Osteocyte (in vitro differentiated cells): ENCODE measurements at regions not wholly inside any gene's neighbourhood (a gene's known extent, or its start where the extent isn't known, plus 50 kb on each side); places are given as distances from the start of the nearest gene placed in this dataset.

Experiments
- DNase-seq: peaks from one replicate; pipeline ENCODE4 v3.0.0; 2021; ENCODE audit warnings: mixed read lengths; ENCODE audit not compliant: unreplicated experiment; ENCODE audit errors: extremely low spot score
- H3K27ac Mint-ChIP-seq: one replicate; pipeline ENCODE4 v1.8.0; 2021; ENCODE audit warnings: mild to moderate bottlenecking, mixed read lengths; ENCODE audit not compliant: unreplicated experiment
- H3K27me3 Mint-ChIP-seq: one replicate; pipeline ENCODE4 v1.8.0; 2021; ENCODE audit warnings: mixed read lengths; ENCODE audit not compliant: unreplicated experiment
- H3K36me3 Mint-ChIP-seq: one replicate; pipeline ENCODE4 v1.8.0; 2021; ENCODE audit warnings: mixed read lengths; ENCODE audit not compliant: unreplicated experiment
- H3K4me1 Mint-ChIP-seq: one replicate; pipeline ENCODE4 v1.8.0; 2021; ENCODE audit warnings: mixed read lengths; ENCODE audit not compliant: unreplicated experiment
- H3K4me3 Mint-ChIP-seq: one replicate; pipeline ENCODE4 v1.8.0; 2021; ENCODE audit warnings: mild to moderate bottlenecking, moderate library complexity, mixed read lengths; ENCODE audit not compliant: unreplicated experiment
- H3K9me3 Mint-ChIP-seq: one replicate; pipeline ENCODE4 v1.8.0; 2021; ENCODE audit warnings: mixed read lengths; ENCODE audit not compliant: unreplicated experiment
- TF ChIP-seq, protein P1 (sequence below): fragments of 200-600 bp; sonication (generic); IDR thresholded peaks from 2 replicates; pipeline ENCODE4 v1.5.0; 2021; ENCODE audit warnings: antibody characterized with exemption, mild to moderate bottlenecking, moderate library complexity

DNA sequence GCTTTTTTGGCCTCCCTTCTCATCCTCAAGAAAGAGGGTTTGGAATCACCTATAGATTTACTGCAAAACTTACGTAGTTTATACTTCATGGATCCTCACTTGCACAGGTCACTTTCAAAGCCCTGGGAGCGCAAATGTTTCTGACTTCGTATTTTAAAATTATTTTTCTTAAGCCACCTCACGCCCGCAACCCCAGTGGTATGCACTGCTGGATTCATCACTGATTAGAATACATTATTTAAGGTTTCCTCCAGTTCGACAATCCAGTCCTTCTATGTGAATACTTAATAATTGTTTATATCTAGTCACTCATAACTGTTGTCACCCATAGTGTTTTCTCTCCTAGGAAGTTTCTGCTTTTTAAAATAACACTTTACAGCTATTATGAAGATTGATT lies 339.9 kb downstream of the CHL1 start:
- no peak overlapping the region for H3K4me3 Mint-ChIP-seq
- H3K36me3 Mint-ChIP-seq = no peaks in the 10 kb centered on the region
- no peaks in the 10 kb centered on the region for H3K4me1 Mint-ChIP-seq
- H3K27ac Mint-ChIP-seq = no peak overlapping the region
- DNase-seq = no peak
- no peaks in the 10 kb centered on the region for H3K27me3 Mint-ChIP-seq
- H3K9me3 Mint-ChIP-seq = peaks cover 41% of the 10 kb centered on the region
- TF ChIP-seq, protein P1, sequence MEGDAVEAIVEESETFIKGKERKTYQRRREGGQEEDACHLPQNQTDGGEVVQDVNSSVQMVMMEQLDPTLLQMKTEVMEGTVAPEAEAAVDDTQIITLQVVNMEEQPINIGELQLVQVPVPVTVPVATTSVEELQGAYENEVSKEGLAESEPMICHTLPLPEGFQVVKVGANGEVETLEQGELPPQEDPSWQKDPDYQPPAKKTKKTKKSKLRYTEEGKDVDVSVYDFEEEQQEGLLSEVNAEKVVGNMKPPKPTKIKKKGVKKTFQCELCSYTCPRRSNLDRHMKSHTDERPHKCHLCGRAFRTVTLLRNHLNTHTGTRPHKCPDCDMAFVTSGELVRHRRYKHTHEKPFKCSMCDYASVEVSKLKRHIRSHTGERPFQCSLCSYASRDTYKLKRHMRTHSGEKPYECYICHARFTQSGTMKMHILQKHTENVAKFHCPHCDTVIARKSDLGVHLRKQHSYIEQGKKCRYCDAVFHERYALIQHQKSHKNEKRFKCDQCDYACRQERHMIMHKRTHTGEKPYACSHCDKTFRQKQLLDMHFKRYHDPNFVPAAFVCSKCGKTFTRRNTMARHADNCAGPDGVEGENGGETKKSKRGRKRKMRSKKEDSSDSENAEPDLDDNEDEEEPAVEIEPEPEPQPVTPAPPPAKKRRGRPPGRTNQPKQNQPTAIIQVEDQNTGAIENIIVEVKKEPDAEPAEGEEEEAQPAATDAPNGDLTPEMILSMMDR = no peak

DNA sequence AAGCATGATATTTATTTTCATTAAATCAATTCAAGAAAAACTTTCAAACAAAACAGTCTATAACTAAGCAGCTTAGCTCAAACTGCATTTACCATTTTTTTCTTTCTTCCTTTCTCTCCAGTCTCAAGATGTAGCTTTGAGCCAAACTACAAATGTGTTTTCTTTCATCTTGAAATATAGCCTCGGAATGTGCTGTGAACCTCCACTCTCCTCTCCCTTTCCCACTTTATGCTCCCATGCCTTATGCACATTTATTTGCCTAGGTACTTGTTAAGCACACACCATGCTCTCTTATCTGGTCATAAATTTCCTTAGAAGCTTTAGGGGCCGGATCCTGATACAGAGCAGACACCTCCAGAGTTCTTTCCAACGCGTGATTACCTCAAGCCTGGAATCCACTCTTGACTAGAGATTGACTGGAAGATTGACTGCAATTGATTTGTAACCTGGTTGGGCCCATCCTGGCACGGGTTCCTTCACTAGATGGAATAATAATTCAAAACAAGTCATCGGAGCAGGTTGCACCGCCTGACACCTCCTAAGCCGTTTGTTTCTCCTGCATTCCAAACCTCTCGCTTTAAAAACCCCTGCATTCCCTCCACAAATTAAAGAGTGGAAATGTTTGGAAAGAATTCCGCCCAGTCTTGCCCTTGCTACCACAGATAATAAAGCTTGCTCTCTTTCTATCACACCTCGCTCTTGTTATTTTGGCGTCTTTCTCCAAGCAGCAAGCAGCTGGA lies 344.7 kb downstream of the CHL1 start:
- no peaks in the 10 kb centered on the region for H3K36me3 Mint-ChIP-seq
- DNase-seq = no peak

DNA sequence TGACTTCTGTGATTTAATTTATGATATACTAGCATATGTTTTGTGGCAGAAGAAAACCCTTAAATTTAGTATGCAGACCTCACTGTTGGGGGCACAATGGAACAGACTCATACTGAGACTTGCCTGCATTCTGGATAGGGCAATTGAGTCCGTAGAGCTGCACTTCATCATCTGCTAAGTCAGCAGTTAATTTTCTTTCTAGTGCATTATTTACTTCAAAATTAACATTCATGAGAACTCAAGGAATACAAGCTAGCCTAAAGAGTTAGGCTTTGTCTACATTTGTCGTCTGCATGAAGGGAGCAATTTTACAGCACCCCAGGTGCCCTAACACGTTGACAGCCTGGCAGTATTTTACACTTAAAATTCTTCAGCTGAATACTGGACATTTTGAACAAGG lies 345.5 kb downstream of the CHL1 start:
- Mint-ChIP-seq H3K27me3 (no peaks in the 10 kb centered on the region), H3K27ac (no peak overlapping the region), H3K4me3 (no peak overlapping the region)

More for the DNA sequence above, 344.7 kb downstream of the CHL1 start:
- H3K27ac Mint-ChIP-seq = no peak overlapping the region
- TF ChIP-seq, protein P1 = no peak
- no peaks in the 10 kb centered on the region for H3K4me1 Mint-ChIP-seq
- no peaks in the 10 kb centered on the region for H3K27me3 Mint-ChIP-seq
- H3K4me3 Mint-ChIP-seq = no peak overlapping the region
- peaks cover 21% of the 10 kb centered on the region for H3K9me3 Mint-ChIP-seq

DNA sequence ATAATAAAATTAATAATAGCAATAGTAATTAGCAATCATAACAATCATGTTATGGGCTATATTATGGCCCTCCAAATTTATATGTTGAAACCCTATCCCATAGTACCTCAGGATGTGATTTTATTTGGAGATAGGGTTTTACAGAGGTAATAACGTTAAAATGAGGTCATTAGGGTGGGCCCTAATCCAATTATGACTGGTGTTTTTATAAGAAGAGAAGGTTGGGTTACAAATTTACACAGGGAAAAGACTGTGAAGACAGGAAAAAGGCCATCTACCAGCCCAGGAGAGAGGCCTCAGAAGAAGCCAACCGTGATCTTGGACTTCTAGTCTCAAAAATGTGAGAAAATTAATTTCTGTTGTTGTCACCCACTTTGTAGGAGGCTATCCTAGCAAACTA lies 353.1 kb downstream of the CHL1 start:
- Mint-ChIP-seq H3K4me3 (no peak overlapping the region), H3K27ac (no peak overlapping the region), H3K9me3 (no peaks in the 10 kb centered on the region), H3K27me3 (no peaks in the 10 kb centered on the region), H3K4me1 (no peaks in the 10 kb centered on the region), H3K36me3 (no peaks in the 10 kb centered on the region)
- DNase-seq = no peak
- TF ChIP-seq, protein P1 = no peak

More for the DNA sequence above, 345.5 kb downstream of the CHL1 start:
- DNase-seq = no peak
- Mint-ChIP-seq H3K9me3 (peaks cover 14% of the 10 kb centered on the region), H3K36me3 (no peaks in the 10 kb centered on the region), H3K4me1 (no peaks in the 10 kb centered on the region)
- TF ChIP-seq, protein P1 = no peak

DNA sequence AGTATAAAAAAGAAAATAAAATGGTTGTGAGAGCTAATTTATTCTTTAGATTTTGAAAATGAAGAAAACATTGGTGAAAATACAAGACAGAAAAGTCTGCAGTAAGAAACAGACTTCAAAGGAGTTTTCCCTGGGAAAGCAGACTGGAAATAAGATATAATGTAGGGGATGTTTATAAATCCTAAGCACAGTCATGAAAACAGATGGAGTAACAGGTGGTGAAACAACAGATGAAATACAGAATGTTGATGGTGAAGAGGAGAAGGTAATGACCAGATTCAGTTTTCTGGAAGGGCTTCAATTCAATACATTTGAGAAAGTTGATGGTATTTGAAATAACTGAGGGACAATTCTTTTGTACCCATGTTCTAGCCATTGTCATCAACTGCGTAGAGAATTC lies 353.9 kb downstream of the CHL1 start:
- H3K4me1 Mint-ChIP-seq = no peaks in the 10 kb centered on the region
- no peak overlapping the region for H3K4me3 Mint-ChIP-seq
- no peaks in the 10 kb centered on the region for H3K27me3 Mint-ChIP-seq
- DNase-seq = no peak
- H3K36me3 Mint-ChIP-seq = no peaks in the 10 kb centered on the region
- TF ChIP-seq, protein P1 = no peak
- no peak overlapping the region for H3K27ac Mint-ChIP-seq
- no peaks in the 10 kb centered on the region for H3K9me3 Mint-ChIP-seq
